Trophoblast cell (in vitro differentiated cells and primary cell): ENCODE measurements at regions not wholly inside any gene's neighbourhood (a gene's known extent, or its start where the extent isn't known, plus 50 kb on each side); places are given as distances from the start of the nearest gene placed in this dataset.

Source experiments
- DNase-seq, 2 donors: peaks; one replicate each; pipeline ENCODE4 v3.0.0-alpha.2; 2016
- H2AFZ ChIP-seq: 2 replicates; pipeline ENCODE4 v1.6.1; 2013; ENCODE audit warnings: low read length, moderate library complexity, mild to moderate bottlenecking; ENCODE audit not compliant: insufficient read depth, poor library complexity
- H2AK5ac ChIP-seq: 2 replicates; pipeline ENCODE4 v1.6.1; 2013; ENCODE audit warnings: mild to moderate bottlenecking, low read length
- H2BK120ac ChIP-seq: 2 replicates; pipeline ENCODE4 v1.6.1; 2013; ENCODE audit warnings: low read length, mild to moderate bottlenecking, moderate library complexity; ENCODE audit not compliant: insufficient read depth, poor library complexity
- H2BK12ac ChIP-seq: 2 replicates; pipeline ENCODE4 v1.6.1; 2013; ENCODE audit warnings: mild to moderate bottlenecking, low read length, moderate library complexity
- H2BK5ac ChIP-seq: 2 replicates; pipeline ENCODE4 v1.6.1; 2013; ENCODE audit warnings: low read length, low read depth, moderate library complexity, mild to moderate bottlenecking; ENCODE audit not compliant: poor library complexity
- H3K14ac ChIP-seq: 2 replicates; pipeline ENCODE4 v1.6.1; 2013; ENCODE audit warnings: mild to moderate bottlenecking, low read length
- H3K18ac ChIP-seq: 2 replicates; pipeline ENCODE4 v1.6.1; 2013; ENCODE audit warnings: mild to moderate bottlenecking, low read length
- H3K23ac ChIP-seq: 2 replicates; pipeline ENCODE4 v1.6.1; 2013; ENCODE audit warnings: low read length
- H3K27ac ChIP-seq: 2 replicates; pipeline ENCODE4 v1.5.1; 2013; ENCODE audit warnings: low read depth, mild to moderate bottlenecking, inconsistent platforms, low read length, moderate library complexity
- H3K27me3 ChIP-seq: 2 replicates; pipeline ENCODE4 v1.6.1; 2013; ENCODE audit warnings: inconsistent platforms, mild to moderate bottlenecking, low read length, moderate library complexity; ENCODE audit not compliant: insufficient read depth
- H3K36me3 ChIP-seq, 2 experiments: 1 replicate in 1 of 2; 2 replicates in 1 of 2; pipeline ENCODE4 v1.6.1; 2013; ENCODE audit warnings: low read length in 2 of 2, mild to moderate bottlenecking in 2 of 2, moderate library complexity in 1 of 2; ENCODE audit not compliant: insufficient read depth in 2 of 2, control insufficient read depth in 1 of 2
- H3K4ac ChIP-seq: 2 replicates; pipeline ENCODE4 v1.6.1; 2013; ENCODE audit warnings: low read depth, mild to moderate bottlenecking, low read length, moderate library complexity
- H3K4me1 ChIP-seq, 2 experiments: 1 replicate in 1 of 2; 2 replicates in 1 of 2; pipeline ENCODE4 v1.6.1; 2013; ENCODE audit warnings: low read length in 2 of 2, mild to moderate bottlenecking in 2 of 2, moderate library complexity in 1 of 2; ENCODE audit not compliant: insufficient read depth in 2 of 2, control insufficient read depth in 1 of 2
- H3K4me2 ChIP-seq: 2 replicates; pipeline ENCODE4 v1.6.1; 2013; ENCODE audit warnings: inconsistent platforms, mild to moderate bottlenecking, low read length, moderate library complexity
- H3K4me3 ChIP-seq: 2 replicates; pipeline ENCODE4 v1.5.1; 2013; ENCODE audit warnings: mild to moderate bottlenecking, low read depth, low read length, inconsistent platforms
- H3K79me1 ChIP-seq: one replicate; pipeline ENCODE4 v1.6.1; 2013; ENCODE audit warnings: low read length
- H3K79me2 ChIP-seq: 2 replicates; pipeline ENCODE4 v1.6.1; 2013; ENCODE audit warnings: low read length, mild to moderate bottlenecking; ENCODE audit not compliant: control insufficient read depth, insufficient read depth, poor library complexity
- H3K9ac ChIP-seq: 2 replicates; pipeline ENCODE4 v1.6.1; 2013; ENCODE audit warnings: mild to moderate bottlenecking, low read length
- H3K9me3 ChIP-seq: 2 replicates; pipeline ENCODE4 v1.6.1; 2013; ENCODE audit warnings: low read depth, mild to moderate bottlenecking, control low read depth, inconsistent platforms, low read length; ENCODE audit not compliant: insufficient read depth
- H4K12ac ChIP-seq: 2 replicates; pipeline ENCODE4 v1.6.1; 2013; ENCODE audit warnings: low read depth, mild to moderate bottlenecking, low read length, moderate library complexity
- H4K8ac ChIP-seq: 2 replicates; pipeline ENCODE4 v1.6.1; 2013; ENCODE audit warnings: low read depth, mild to moderate bottlenecking, low read length, moderate library complexity
- H4K91ac ChIP-seq: one replicate; pipeline ENCODE4 v1.6.1; 2013; ENCODE audit warnings: low read depth, mild to moderate bottlenecking, low read length, moderate library complexity
- WGBS: extraction: QIAGEN DNeasy Blood & Tissue Kit; methylation state at CpG from one replicate; pipeline ENCODE4 v1.1.7; 2013; ENCODE audit warnings: missing lambda C conversion rate; ENCODE audit not compliant: insufficient read length, insufficient coverage; ENCODE audit errors: extremely low coverage; 5-methylcytosine and 5-hydroxymethylcytosine counted together

DNA sequence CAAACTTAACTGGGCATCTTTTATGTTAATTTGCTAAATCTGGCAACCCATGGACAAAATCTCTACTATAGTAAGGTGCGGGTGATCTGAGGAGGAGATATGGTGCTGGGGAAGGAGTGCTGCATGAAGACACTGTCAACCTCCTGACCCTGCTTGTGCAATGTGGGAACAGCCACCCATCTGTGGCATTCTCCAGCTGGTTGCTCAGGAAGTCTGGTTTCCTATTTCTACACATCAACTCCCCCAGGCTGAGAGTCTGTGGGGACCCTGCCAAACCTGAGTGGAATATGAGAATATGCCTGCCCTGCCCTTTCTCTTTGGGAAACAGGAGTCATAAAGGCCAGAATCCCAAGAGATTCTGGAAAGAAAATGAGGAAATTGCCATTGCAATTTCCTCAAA lies 60.1 kb upstream of the PAX3 start:
- H3K4me1 ChIP-seq: no peaks in the 10 kb centered on the region
- H2AK5ac ChIP-seq: no peak overlapping the region

DNA sequence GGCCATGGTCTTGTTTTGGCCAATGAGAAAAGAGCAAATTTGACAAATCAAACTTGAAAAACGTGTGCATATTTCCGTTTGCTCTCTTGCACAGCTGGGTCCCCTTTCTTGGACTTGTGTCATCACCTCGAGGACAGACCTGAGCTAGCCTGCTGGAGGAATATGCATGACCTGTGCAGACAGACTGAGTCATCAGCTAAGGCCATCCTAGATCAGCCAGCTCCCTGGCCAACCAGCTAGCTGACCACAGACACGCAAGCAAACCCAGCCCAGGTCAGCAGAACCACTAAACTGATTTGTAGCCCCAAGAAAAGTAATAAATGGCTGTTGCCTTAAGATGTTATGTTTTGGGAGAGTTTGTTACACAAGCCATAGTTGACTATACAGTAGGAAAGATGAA lies 61.3 kb upstream of the PAX3 start:
- Histone ChIP-seq H3K9ac (no peak overlapping the region), H3K4me2 (no peak overlapping the region), H3K27ac (no peak overlapping the region), H2AFZ (no peak overlapping the region), H4K8ac (no peak overlapping the region), H3K23ac (no peak overlapping the region), H3K36me3 (no peaks in the 10 kb centered on the region), H3K9me3 (peaks cover 2% of the 10 kb centered on the region), H3K4me3 (no peak overlapping the region), H3K14ac (no peak overlapping the region), H2BK12ac (no peak overlapping the region), H2BK120ac (no peak overlapping the region), H3K27me3 (no peaks in the 10 kb centered on the region), H3K79me1 (no peaks in the 10 kb centered on the region), H4K91ac (no peak overlapping the region), H3K18ac (no peak overlapping the region), H3K4ac (no peak overlapping the region), H2AK5ac (no peak overlapping the region), H2BK5ac (no peak overlapping the region), H3K4me1 (no peaks in the 10 kb centered on the region), H4K12ac (no peak overlapping the region), H3K79me2 (no peaks in the 10 kb centered on the region)
- no CpG with 5 or more reads among the region's 4 CpGs for WGBS
- no peak for DNase-seq

More for the DNA sequence above, 60.1 kb upstream of the PAX3 start:
- Histone ChIP-seq H3K9me3 (peaks cover 2% of the 10 kb centered on the region), H4K12ac (no peak overlapping the region), H3K27me3 (no peaks in the 10 kb centered on the region), H4K8ac (no peak overlapping the region), H3K4ac (no peak overlapping the region), H3K14ac (no peak overlapping the region), H3K4me3 (no peak overlapping the region), H3K4me2 (no peak overlapping the region), H3K36me3 (no peaks in the 10 kb centered on the region), H2BK12ac (no peak overlapping the region), H3K23ac (no peak overlapping the region), H3K18ac (no peak overlapping the region), H2BK120ac (no peak overlapping the region), H4K91ac (no peak overlapping the region), H3K27ac (no peak overlapping the region), H3K9ac (no peak overlapping the region), H2BK5ac (no peak overlapping the region), H3K79me2 (no peaks in the 10 kb centered on the region), H2AFZ (no peak overlapping the region), H3K79me1 (no peaks in the 10 kb centered on the region)
- no CpG with 5 or more reads among the region's 1 CpG for WGBS
- no peak for DNase-seq

DNA sequence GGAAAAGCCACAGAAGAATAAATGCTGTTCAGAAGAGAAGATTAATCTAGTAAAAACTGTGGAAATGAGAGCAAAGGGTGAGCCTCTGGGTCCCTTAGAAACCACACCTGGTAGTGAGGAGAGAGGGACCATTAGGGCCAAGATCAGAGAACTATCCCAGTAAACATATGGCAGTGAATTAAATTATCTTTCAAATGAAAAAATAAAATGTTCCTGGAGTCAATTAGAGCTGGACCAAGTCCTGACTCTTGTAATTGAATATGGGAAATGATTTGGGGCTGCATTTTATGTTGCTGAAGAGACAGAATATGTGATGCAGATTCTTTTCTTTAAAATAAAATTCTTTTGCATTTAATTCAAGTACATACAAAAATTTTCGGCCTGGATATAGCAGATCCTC lies 62.2 kb upstream of the PAX3 start:
- no peak for DNase-seq
- no peaks in the 10 kb centered on the region for H3K79me1 ChIP-seq
- no peaks in the 10 kb centered on the region for H3K79me2 ChIP-seq
- H4K12ac ChIP-seq: no peak overlapping the region
- no peak overlapping the region for H2AK5ac ChIP-seq
- no CpG with 5 or more reads among the region's 1 CpG for WGBS
- H4K91ac ChIP-seq: no peak overlapping the region
- H2BK120ac ChIP-seq: no peak overlapping the region
- no peak overlapping the region for H3K9ac ChIP-seq
- no peak overlapping the region for H3K27ac ChIP-seq
- no peak overlapping the region for H2BK5ac ChIP-seq
- H3K9me3 ChIP-seq: peaks cover 2% of the 10 kb centered on the region
- no peak overlapping the region for H3K14ac ChIP-seq
- no peaks in the 10 kb centered on the region for H3K27me3 ChIP-seq
- H3K4me3 ChIP-seq: no peak overlapping the region
- no peak overlapping the region for H3K4me2 ChIP-seq
- no peaks in the 10 kb centered on the region for H3K4me1 ChIP-seq
- H3K4ac ChIP-seq: no peak overlapping the region
- H3K36me3 ChIP-seq: no peaks in the 10 kb centered on the region
- no peak overlapping the region for H2BK12ac ChIP-seq
- no peak overlapping the region for H3K23ac ChIP-seq
- H4K8ac ChIP-seq: no peak overlapping the region
- no peak overlapping the region for H3K18ac ChIP-seq
- H2AFZ ChIP-seq: no peak overlapping the region

DNA sequence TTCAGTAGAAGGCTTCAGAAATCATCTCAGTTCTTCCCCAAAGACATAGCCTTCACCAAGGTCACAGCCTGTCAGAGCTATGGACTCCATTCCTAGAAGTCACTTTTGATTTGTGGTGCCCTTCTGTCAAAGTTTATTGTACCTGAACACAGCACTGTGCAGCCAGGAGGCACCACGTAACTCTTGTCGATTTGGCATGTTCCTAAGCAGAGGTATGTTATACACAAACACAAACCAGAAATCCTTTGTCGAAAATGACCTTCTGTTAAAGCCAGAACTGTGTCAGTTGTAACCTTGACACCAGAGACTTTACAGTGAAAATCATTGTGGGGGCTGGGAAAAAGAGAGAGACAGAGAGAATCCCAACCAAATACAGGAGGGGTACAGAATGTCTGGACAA lies 62.6 kb upstream of the SGPP2 start:
- Histone ChIP-seq H3K14ac (no peak overlapping the region), H3K4me1 (no peaks in the 10 kb centered on the region), H2AK5ac (no peak overlapping the region), H2BK12ac (no peak overlapping the region), H3K23ac (no peak overlapping the region), H4K8ac (no peak overlapping the region), H3K4me2 (no peak overlapping the region), H3K4ac (no peak overlapping the region), H3K36me3 (no peaks in the 10 kb centered on the region), H3K27ac (no peak overlapping the region), H3K9me3 (peaks cover 2% of the 10 kb centered on the region), H4K12ac (no peak overlapping the region), H3K79me1 (no peaks in the 10 kb centered on the region), H2AFZ (no peak overlapping the region), H3K9ac (no peak overlapping the region), H3K4me3 (no peak overlapping the region), H2BK120ac (no peak overlapping the region), H3K27me3 (no peaks in the 10 kb centered on the region), H3K79me2 (no peaks in the 10 kb centered on the region), H4K91ac (no peak overlapping the region), H2BK5ac (no peak overlapping the region), H3K18ac (no peak overlapping the region)
- DNase-seq: no peak
- no CpG with 5 or more reads among the region's 3 CpGs for WGBS
